Testis (tissue), 2 donors: ENCODE measurements at regions not wholly inside any gene's neighbourhood (a gene's known extent, or its start where the extent isn't known, plus 50 kb on each side); places are given as distances from the start of the nearest gene placed in this dataset.

Experiments
- POLR2A ChIP-seq: fragments of 450-650 bp; IDR thresholded peaks from one replicate; pipeline ENCODE4 v1.6.1; 2017; ENCODE audit warnings: antibody characterized with exemption, mild to moderate bottlenecking, moderate library complexity
- TF ChIP-seq, protein P1 (sequence below), 3 experiments: fragments of 450-650 bp in 2 of 3; fragments of 200-600 bp in 1 of 3; sonication (generic) in 1 of 3; IDR thresholded peaks; one replicate each; pipeline ENCODE4 v1.5.1; 2016 to 2019; ENCODE audit warnings: antibody characterized with exemption in 3 of 3, mild to moderate bottlenecking in 2 of 3, moderate library complexity in 1 of 3

- no peak for TF ChIP-seq POLR2A
- TF ChIP-seq, protein P1, sequence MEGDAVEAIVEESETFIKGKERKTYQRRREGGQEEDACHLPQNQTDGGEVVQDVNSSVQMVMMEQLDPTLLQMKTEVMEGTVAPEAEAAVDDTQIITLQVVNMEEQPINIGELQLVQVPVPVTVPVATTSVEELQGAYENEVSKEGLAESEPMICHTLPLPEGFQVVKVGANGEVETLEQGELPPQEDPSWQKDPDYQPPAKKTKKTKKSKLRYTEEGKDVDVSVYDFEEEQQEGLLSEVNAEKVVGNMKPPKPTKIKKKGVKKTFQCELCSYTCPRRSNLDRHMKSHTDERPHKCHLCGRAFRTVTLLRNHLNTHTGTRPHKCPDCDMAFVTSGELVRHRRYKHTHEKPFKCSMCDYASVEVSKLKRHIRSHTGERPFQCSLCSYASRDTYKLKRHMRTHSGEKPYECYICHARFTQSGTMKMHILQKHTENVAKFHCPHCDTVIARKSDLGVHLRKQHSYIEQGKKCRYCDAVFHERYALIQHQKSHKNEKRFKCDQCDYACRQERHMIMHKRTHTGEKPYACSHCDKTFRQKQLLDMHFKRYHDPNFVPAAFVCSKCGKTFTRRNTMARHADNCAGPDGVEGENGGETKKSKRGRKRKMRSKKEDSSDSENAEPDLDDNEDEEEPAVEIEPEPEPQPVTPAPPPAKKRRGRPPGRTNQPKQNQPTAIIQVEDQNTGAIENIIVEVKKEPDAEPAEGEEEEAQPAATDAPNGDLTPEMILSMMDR (IDR thresholded peaks at IDR 0.05) = no peak
These were observed 369.1 kb downstream of the EIPR1 start for GRCh38 chr2:3008561-3008960.
